ENCODE measurements at regions not wholly inside any gene's neighbourhood (a gene's known extent, or its start where the extent isn't known, plus 50 kb on each side); places are given as distances from the start of the nearest gene placed in this dataset.
A peak's percentile ranks its signal among the peaks of the same experiment; 100 is the strongest.
"Not testable (repeated sequence)": the region's sequence is repeated elsewhere in the genome, so short reads cannot be mapped to it uniquely, and the experiment has no call there.

GRCh38 chr5:131107128-131107527, 57.9 kb downstream of the HINT1 start:
- no peak for ATAC-seq

DNA sequence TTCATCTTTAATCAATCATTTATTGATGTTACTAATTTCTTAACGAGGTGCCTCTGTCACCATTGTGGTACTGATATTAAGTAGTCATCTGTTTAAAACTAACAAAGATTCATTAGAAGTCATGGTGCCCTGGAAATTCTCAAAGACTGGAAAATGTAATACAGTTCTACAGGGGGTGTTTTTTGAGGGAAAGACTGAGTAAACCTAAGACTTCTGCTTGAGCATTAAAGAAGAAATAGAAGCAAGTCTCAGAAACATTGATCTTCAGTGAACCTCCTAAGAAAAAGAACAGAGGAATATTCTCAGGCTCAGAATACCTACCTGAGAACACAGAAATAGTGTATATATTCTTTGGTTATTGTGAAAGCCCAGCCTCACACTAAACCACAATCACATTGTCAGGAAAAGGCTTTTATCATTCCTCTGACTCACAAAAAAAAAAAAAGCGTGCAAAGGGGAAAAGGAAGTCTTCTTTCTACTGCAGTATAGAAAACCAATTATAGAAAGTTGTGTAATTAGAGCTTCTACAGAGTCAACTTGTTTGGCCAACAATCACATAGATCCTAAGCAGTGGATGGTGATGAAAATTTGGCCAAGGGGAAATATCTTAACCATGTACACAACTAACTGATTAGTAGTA, 60.8 kb downstream of the HINT1 start:
- ATAC-seq, result no peak

- peak in 1 of 2 donors; percentile 41 for ATAC-seq
Measured at GRCh38 chr5:131096774-131097710, 68.0 kb downstream of the HINT1 start.

DNA sequence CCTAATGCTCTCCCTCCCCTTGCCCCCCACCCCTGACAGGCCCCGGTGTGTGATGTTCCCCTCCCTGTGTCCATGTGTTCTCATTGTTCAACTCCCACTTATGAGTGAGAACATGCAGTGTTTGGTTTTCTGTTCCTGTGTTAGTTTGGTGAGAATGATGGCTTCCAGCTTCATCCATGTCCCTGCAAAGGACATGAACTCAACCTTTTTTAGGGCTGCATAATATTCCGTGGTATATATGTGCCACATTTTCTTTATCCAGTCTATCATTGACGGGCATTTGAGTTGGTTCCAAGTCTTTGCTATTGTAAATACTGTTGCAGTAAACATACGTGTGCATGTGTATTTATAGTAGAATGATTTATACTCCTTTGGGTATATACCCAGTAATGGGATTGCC, 69.5 kb downstream of the HINT1 start:
- not testable (repeated sequence) for ATAC-seq

- no peak for ATAC-seq
Measured at GRCh38 chr5:131084436-131084835, 80.6 kb downstream of the HINT1 start.

DNA sequence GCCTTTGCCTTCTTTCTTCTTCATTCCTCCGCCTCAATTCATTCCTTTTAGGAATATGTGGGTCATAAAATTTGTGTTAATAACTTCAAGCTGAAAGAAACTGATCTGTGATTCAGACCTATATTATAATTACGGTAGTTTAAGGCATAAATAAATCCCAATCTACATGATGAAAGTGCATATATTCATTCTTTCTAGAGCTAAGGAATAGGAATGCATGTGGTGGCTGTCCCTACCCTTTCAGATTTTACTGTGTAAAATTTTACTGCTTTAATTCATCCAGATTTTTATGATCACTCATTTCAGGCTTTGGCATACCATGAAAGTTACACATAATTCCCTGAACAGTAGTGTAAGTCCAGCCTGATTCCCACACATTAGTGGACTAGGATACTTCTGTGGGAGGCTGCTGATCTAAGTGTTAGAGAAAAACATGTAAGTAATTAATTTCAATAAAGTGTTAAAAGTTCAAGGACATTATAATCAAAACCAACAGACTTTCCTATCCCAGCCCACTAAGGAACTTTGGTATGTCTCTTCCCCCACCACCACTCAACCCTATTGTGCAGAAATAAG, 83.1 kb downstream of the HINT1 start:
- ATAC-seq, result no peak

DNA sequence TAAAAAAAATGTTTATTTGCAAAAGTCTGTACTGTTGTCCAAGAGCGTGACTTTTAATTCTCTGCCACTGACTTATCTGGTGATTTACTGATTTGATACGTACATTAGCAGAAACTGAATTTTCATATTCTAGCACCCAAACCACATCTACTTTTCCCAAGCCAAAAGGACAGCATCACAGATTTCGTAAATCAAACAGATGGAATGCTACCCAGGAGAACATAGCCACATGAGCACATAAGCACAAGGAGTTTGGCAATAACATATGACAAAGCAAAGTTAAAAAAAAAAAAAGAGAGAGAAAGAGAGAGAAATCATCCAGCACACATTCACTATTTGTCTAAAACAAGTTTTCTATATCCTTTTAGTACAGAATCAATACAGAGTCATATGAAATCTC, 83.7 kb downstream of the HINT1 start:
- ATAC-seq, result no peak

- no peak for ATAC-seq
Measured at GRCh38 chr5:131079232-131079631, 85.8 kb downstream of the HINT1 start.

DNA sequence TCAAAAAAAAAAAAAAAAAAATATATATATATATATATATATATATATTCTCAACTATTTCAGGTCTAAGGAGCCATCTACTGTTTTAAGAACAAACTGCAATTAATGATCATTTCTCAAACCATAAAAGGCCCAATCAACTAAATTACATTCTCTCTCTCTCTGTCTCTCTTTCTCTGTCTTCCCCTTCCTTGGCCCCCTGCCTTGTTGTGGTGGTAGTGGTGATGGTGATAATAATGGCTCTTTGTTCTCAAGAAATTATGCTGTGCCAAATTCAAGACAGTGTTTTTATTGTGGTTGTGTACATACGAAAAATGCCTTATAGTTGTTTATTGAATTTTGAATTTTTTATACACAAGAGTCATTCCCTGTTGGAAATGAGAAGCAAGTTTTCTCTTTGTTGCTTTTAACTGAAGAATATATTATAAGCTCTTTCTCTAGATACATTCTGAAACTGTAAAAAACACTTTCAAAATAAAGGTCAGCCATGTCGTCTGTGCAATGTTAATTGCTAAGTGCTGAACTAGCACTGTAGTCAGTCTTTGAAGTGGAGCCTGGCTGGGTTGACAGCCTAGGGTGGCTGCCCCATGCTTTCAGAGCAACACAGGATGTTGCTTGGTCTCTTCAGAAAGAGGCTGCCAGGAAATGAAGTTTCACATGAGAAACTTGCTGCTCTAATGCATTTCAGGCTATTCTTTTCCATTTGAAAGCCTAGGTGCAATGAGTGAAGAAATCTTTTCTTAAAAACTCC, 96.0 kb downstream of the HINT1 start:
- peak; percentile 95 to 98 for ATAC-seq

DNA sequence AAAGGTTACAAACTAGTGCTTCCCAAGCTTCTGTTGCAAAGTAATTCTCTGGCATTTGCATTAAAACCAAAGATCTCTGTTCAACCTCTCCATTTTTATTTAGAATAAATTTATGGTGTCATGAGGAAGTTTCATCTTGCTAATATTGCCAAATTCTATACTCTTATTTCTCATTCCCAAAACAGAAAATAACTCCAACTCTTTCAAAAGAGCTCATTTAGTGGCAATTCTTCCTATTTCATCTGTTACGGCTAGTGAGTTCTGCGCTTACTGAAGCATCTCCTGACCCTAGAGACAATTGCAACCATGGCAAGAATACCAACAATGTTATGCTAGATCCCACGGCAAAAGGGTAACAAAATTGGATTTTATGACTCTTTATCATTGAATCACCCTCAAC, 97.0 kb downstream of the HINT1 start:
- ATAC-seq, result no peak

GRCh38 chr5:131067636-131068035, 97.4 kb downstream of the HINT1 start:
- no peak for ATAC-seq

DNA sequence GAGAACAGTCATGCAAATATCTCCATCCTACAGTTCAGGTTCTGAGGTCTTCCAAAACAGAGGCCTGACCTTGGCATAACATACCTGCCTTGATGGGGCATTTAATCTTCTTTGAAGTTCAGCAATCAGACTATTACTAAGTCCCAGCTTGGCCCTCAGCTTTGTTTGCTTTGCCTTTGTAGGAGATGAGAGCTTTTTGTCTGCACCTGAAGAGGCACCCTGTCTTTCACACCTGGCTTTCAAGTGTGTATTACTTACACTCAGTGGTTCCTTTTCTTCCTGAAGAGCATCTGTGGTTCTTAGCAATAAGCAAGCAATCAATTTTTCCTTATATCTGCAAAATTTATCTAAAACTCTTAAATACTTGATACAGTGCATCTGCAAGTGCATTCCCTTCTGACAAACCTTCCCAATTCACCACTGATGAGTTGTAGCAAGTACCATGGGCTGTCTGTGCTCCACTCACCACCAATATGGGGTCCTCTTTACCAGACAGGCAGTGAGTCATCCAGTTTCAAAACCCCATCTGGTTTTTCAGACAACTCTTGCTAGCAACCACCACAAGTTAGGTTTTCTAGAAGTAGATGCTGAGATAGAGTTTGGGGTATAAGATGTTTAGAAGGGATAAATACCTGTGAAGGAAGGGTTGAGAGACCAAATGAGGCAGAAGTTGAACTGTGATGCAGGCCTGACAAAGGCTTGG, 100.2 kb downstream of the HINT1 start:
- ATAC-seq, result peak in 1 of 2 donors; percentile 42

DNA sequence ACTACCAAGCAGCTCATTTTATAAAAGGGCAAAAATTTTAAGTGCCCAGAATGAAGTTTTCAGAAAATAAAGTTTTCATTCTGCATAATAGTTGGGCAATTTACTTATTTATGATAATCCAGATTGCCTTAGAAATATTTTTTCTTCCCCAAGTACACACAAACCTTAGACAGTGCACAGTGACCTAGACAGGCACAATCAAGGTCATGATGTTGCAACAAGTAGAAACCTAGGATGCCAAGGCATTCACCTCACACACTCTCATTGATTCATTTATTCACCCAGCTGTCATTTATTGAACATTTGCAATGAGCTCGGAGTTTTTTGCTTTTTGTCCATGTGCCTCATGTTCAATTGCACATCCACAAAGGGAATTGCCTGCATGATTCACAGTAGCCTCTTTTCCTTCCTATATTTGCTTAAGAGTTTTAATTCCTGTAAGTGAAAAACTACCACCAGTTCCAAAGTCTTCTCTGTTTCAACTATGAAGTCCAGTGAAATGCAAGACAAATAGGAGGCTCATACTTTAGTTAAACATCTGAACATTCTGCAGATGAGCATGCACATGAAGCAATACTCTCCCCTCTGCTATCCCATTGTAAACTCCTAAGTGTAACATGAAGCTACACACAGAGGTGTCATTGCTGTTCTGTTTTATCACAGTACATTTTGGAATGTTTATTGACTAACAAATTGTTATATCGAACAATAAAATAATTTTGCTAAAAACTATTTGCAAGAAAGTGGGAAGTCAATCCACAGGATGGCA, 122.9 kb downstream of the HINT1 start:
- no peak for ATAC-seq

- ATAC-seq, result no peak
Measured at GRCh38 chr5:131023498-131023865, 141.6 kb downstream of the HINT1 start.

- no peak for ATAC-seq
Measured at GRCh38 chr5:131022811-131023497, 142.1 kb downstream of the HINT1 start.

- ATAC-seq, result no peak
Measured at GRCh38 chr5:131021646-131022045, 143.4 kb downstream of the HINT1 start.

DNA sequence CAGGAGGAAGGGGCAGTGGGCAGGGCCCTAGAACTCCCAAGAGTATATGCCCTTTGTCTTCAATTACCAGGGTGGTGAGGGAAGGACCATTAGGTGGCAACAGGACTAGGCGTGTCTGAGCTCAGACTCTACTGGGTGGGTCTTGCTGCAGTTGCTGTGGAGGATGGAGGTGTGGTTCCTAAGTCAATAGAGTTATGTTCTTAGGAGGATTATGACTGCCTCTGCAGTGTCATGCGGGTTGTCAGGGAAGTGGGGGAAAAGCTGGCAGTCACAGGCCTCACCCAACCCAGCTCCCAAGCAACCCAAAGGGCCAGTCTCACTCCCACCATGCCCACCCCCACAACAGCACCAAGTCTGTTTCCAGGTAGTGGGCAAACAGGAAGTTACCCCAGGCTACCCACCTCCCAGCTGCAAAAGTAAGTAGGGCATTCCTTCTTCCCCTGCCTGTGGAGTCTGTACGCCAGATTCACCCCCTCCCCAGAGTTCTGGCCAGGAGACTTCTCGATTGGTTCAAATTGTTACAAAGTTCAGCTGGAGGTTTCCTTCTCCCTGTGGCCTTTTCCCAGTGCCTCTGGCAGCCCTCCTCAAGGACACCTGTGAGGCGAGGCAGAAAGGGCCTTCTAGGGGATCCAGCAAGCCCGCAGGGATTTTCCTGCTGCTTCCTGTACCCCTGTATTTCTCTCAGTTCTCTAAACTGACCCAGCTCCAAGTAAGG, 145.3 kb downstream of the HINT1 start:
- no peak for ATAC-seq

DNA sequence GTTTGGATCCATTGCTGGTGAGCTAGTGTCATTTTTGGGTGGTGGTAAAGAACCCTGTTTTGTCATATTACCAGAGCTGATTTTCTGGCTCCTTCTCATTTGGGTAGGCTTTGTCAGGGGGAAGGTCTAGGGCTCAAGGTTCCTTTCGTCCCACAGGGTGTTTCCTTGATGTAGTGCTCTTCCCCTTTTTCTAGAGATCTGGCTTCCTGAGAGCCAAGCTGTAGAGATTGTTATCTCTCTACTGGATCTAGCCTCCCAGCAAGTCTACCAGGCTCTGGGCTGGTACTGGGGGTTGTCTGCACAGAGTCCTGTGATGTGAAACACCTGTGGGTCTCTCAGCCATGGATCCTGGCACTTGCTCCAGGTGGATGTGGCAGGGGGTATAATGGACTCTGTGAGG, 145.9 kb downstream of the HINT1 start:
- no peak for ATAC-seq

DNA sequence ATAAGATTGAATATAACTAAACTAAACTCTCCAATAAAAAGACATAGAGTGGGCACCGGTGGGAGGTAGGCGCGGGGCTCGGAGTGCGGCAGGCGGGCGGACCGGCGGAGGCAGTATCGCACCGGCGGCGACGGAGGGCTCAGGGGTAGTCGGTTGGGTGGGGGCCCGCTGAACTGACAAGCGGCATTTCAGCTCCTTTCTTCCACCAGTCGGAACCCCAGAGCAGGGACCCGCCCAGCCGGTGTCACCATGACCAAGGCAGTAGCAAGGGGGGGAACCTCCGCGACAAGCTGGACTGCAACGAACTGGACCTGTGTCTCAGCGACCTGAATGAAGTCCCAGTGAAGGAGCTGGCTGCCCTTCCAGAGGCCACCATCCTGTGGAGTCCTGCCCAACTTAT, 156.7 kb downstream of the HINT1 start:
- no peak for ATAC-seq

DNA sequence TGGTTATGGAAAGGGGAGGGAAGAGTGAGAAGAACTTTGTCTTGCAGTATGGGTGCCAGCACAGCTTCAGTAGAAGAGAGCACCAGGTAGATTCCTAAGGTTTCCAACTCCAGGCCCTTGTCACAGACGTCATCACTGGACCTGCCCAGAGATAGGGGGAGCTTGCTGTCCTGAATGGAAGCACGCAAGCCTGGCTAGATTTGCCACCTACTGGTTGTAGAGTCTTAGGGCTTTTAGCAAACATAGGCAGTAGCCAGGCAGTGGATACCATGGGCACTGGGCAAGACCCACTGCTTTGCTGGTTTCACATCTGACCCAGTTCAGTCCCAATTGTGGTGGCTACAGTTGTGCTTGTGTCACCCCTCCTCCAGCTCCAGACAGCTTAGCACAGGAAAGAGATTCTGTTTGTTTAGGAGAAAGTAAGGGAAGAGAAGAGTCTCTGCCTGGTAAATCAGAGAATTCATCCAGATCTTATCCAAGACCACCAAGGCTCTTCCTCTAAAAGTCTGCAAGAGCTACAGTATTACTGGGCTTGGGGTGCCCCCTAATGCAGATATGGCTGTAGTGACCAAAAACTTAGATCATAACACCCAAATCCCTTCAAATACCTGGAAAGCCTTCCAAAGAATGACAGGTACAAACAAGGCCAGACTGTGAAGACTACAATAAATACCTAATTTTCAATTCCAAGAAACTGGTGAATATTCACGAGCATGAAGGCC, 158.9 kb downstream of the HINT1 start:
- no peak for ATAC-seq

Data from activated CD4-positive, CD25-positive, alpha-beta regulatory T cell treated with anti-CD3 and anti-CD28 coated beads, Interleukin-2, amount 50 U/mL, for 24 hours (primary cell).